ENCODE measurements at regions not wholly inside any gene's neighbourhood (a gene's known extent, or its start where the extent isn't known, plus 50 kb on each side); places are given as distances from the start of the nearest gene placed in this dataset.

DNA sequence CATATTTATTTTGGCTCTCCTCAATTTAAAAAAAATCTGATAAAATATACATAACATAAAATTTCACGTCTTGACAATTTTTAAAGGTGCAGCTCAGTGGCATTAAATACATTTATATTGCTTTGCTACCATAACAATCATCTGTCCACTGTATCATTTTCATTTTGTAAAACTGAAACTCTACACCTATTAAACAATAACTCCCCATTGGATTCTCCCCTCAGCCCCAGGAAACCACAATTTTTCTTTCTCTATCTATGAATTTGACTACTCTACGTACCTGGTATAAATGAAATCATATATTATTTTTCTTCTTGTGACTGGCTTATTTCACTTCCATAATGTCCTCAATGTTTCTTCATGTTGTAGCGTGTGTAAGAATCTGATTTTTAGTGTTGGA lies 563.5 kb downstream of the PRR16 start:
- in situ Hi-C loops (cut with HindIII; ENCODE audit: low sequenced_read_pairs), result no loop called here
- DNase-seq (ENCODE audit: low read depth), result no peak
- TF ChIP-seq, protein P1, sequence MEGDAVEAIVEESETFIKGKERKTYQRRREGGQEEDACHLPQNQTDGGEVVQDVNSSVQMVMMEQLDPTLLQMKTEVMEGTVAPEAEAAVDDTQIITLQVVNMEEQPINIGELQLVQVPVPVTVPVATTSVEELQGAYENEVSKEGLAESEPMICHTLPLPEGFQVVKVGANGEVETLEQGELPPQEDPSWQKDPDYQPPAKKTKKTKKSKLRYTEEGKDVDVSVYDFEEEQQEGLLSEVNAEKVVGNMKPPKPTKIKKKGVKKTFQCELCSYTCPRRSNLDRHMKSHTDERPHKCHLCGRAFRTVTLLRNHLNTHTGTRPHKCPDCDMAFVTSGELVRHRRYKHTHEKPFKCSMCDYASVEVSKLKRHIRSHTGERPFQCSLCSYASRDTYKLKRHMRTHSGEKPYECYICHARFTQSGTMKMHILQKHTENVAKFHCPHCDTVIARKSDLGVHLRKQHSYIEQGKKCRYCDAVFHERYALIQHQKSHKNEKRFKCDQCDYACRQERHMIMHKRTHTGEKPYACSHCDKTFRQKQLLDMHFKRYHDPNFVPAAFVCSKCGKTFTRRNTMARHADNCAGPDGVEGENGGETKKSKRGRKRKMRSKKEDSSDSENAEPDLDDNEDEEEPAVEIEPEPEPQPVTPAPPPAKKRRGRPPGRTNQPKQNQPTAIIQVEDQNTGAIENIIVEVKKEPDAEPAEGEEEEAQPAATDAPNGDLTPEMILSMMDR (IDR thresholded peaks at IDR 0.05; ENCODE audit: low read depth, low read length, missing control alignments), result no peak
- H3K4me3 ChIP-seq (ENCODE audit: low read depth, low read length), result no peak overlapping the region

DNA sequence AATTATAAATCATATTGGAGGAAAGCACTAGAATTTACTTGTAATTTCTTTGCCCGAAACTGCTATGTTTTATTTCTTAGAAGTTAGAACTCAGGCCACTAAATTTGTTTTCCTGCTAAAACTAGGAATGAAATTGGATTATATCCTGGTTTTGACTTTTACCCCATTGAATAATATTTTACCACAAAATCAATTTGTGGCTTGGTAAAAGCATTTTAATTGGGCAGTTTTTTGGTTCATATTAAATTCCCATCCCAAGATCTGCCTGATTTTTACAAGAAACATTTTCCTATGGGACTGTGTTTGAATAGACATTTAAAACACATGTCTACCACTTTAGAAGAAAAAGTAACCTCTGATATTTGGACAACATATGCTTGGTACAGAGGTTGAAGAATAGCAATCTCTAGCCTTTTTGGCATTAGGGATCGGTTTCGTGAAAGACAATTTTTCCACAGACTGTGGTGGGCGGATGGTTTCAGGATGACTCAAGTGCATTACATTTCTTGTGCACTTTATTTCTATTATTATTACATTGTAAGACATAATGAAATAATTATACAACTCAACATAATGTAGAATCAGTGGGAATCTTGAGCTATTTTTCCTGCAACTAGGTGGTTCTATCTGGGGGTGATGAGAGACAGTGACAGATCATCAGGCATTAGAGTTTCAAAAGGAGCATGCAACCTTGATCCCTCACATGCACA lies 565.6 kb downstream of the PRR16 start:
- no peak for DNase-seq (ENCODE audit: low read depth)
- no peak overlapping the region for H3K4me3 ChIP-seq (ENCODE audit: low read depth, low read length)
- in situ Hi-C loops (cut with HindIII; ENCODE audit: low sequenced_read_pairs), result loop anchor here (5.0 kb wide), 1 partner anchor 43 kb away; no protein-coding TSS in a partner anchor
- TF ChIP-seq, protein P1 (IDR thresholded peaks at IDR 0.05; ENCODE audit: low read depth, low read length, missing control alignments), result no peak

DNA sequence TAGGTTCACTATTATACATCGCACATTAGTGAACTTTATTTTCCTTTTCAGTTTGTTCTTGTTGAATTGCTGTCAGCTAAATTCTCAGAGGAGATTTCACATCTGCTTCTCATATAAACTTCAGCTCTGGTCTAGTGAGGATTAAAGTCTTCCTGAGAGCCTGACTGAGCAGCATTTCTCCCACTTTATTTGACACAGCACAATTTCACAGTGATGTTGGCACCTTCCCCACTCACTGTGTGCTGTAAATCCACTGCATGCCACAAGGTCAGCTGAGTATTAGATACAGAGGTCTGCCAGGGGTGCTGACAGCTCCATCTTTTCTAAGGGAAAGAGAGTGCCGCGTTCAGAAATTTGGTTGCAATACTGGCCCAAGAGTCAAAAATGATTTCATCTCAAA lies 567.4 kb downstream of the PRR16 start:
- DNase-seq (ENCODE audit: low read depth), result no peak
- in situ Hi-C loops (cut with HindIII; ENCODE audit: low sequenced_read_pairs), result loop anchor here (5.0 kb wide), 1 partner anchor 41 kb away; no protein-coding TSS in a partner anchor
- TF ChIP-seq, protein P1 (IDR thresholded peaks at IDR 0.05; ENCODE audit: low read depth, low read length, missing control alignments), result no peak
- no peak overlapping the region for H3K4me3 ChIP-seq (ENCODE audit: low read depth, low read length)

DNA sequence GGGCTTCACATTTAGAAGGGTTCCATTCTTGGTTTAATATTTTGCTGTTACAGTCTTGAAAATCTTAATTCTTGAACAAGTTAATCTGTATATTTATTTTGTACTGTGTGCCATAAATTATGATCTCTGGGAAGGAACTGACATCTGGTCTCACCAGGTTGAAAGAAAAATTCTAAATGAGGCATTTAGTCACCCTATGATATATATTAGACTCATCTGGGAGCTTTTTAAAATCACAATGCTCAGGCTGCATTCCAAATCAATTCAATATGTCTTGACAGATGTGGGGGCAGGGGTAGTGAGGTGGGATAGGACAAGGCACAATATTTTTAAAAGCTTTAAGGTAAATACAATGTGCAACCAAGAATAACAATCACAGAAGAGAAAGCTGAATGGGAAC lies 569.2 kb downstream of the PRR16 start:
- DNase-seq (ENCODE audit: low read depth), result no peak
- TF ChIP-seq, protein P1 (IDR thresholded peaks at IDR 0.05; ENCODE audit: low read depth, low read length, missing control alignments), result no peak
- in situ Hi-C loops (cut with HindIII; ENCODE audit: low sequenced_read_pairs), result loop anchor here (5.0 kb wide), 1 partner anchor 39 kb away; no protein-coding TSS in a partner anchor
- no peak overlapping the region for H3K4me3 ChIP-seq (ENCODE audit: low read depth, low read length)

DNA sequence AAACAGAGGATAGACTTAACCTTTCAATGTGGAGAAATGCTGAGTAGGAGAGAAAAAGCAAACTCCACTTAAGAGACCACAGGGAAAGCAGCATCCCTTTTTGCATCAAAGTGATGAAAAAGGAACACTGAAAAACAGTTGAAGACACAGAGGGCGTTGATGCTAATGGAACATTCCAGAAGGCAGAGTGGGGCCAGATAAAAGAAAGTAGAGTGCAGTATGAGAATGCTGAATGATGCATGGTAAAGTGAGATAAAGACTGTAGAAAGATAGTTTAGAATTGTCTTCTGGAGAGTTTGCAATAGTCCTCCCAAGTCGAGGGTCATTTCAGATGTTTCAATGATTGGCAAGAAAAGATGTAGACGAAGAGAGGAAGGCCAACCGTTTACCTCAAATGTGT lies 574.3 kb downstream of the PRR16 start:
- H3K4me3 ChIP-seq (ENCODE audit: low read depth, low read length), result no peak overlapping the region
- in situ Hi-C loops (cut with HindIII; ENCODE audit: low sequenced_read_pairs), result no loop called here
- TF ChIP-seq, protein P1 (IDR thresholded peaks at IDR 0.05; ENCODE audit: low read depth, low read length, missing control alignments), result no peak
- DNase-seq (ENCODE audit: low read depth), result no peak

DNA sequence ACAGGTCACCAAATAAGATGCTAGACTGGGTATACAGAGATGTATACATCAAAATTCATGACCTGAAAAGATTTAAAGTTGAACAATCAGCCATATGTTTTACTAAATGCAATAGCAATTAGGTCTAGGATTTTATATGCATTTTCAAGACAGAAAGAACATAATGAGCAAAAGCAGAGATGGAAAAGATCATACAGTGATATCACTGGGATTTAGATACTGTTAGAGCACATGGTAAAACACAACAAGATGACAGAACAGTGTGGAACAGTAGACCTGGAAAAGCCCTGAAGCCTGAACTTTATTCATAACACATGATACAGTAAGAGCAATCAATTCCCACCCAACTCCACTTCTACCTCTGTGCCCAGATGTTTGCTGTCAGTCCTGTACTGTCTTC lies 585.9 kb downstream of the PRR16 start:
- TF ChIP-seq, protein P1 (IDR thresholded peaks at IDR 0.05; ENCODE audit: low read depth, low read length, missing control alignments), result no peak
- in situ Hi-C loops (cut with HindIII; ENCODE audit: low sequenced_read_pairs), result no loop called here
- DNase-seq (ENCODE audit: low read depth), result no peak
- no peak overlapping the region for H3K4me3 ChIP-seq (ENCODE audit: low read depth, low read length)
